K562 (cell line): ENCODE measurements at regions not wholly inside any gene's neighbourhood (a gene's known extent, or its start where the extent isn't known, plus 50 kb on each side); places are given as distances from the start of the nearest gene placed in this dataset.

Experiments used
- ARID4B ChIP-seq: sonication (generic); formaldehyde crosslinking; IDR thresholded peaks from 2 replicates; pipeline ENCODE4 v1.8.0; 2022; ENCODE audit warnings: mild to moderate bottlenecking, missing genetic modification reagents
- ATF7 ChIP-seq: fragments of 450-650 bp; IDR thresholded peaks from 2 replicates; pipeline ENCODE4 v1.7.1; 2014; ENCODE audit warnings: mild to moderate bottlenecking, moderate library complexity
- CBX3 ChIP-seq, 2 experiments: IDR thresholded peaks; 1 replicate in 1 of 2; 2 replicates in 1 of 2; pipeline ENCODE4 v1.6.1; 2012; ENCODE audit warnings: inconsistent platforms in 2 of 2, low read length in 2 of 2, borderline replicate concordance in 1 of 2, control low read depth in 1 of 2
- FOXM1 ChIP-seq, 2 experiments: fragments of 450-650 bp in 1 of 2; sonication (generic) in 1 of 2; formaldehyde crosslinking in 1 of 2; IDR thresholded peaks; 2 replicates each; pipeline versions ENCODE4 v1.6.1 to v1.9.0; 2017 to 2022; ENCODE audit warnings: low read depth in 2 of 2, mild to moderate bottlenecking in 2 of 2, missing genetic modification reagents in 1 of 2, moderate library complexity in 1 of 2
- FUS ChIP-seq: fragments of 200-400 bp; formaldehyde crosslinking; optimal IDR thresholded peaks from 2 replicates; pipeline ENCODE3; 2017; ENCODE audit warnings: low read depth, low read length
- HOXB6 ChIP-seq: fragments of 250-450 bp; sonication (Bioruptor Pico); IDR thresholded peaks from 2 replicates; pipeline ENCODE4 v1.5.1; 2022; ENCODE audit warnings: mild to moderate bottlenecking, borderline replicate concordance
- HSF4 ChIP-seq: fragments of 250-450 bp; sonication (Bioruptor Pico); IDR thresholded peaks from 2 replicates; pipeline ENCODE4 v2.1.2; 2022; ENCODE audit warnings: mild to moderate bottlenecking, moderate library complexity, borderline replicate concordance
- KLF16 ChIP-seq: IDR thresholded peaks from 2 replicates; pipeline ENCODE4 v1.6.1; 2016; ENCODE audit warnings: antibody characterized with exemption
- MYNN ChIP-seq, 2 experiments: sonication (generic); formaldehyde crosslinking in 1 of 2; IDR thresholded peaks; 2 replicates each; pipeline versions ENCODE4 v1.5.0 to v1.6.1; 2016 to 2020; ENCODE audit warnings: antibody characterized with exemption in 1 of 2, missing genetic modification reagents in 1 of 2
- NRF1 ChIP-seq, 2 experiments: fragments of 450-650 bp; IDR thresholded peaks in 1 of 2; conservative IDR thresholded peaks in 1 of 2; 2 replicates each; pipeline ENCODE4 v1.6.1; 2014; ENCODE audit warnings: mild to moderate bottlenecking in 2 of 2
- SRSF3 ChIP-seq: fragments of 200-400 bp; formaldehyde crosslinking; IDR thresholded peaks from 2 replicates; pipeline ENCODE4 v1.6.1; 2016; ENCODE audit warnings: mild to moderate bottlenecking, low read length, moderate library complexity; ENCODE audit not compliant: insufficient read depth
- TF ChIP-seq, protein P1 (sequence below): sonication (generic); formaldehyde crosslinking; IDR thresholded peaks from 2 replicates; pipeline ENCODE4 v1.8.1; 2023; ENCODE audit warnings: mild to moderate bottlenecking, missing genetic modification reagents
- TF ChIP-seq, protein P2 (sequence below): fragments of 250-450 bp; sonication (Bioruptor Pico); IDR thresholded peaks from 2 replicates; pipeline ENCODE4 v1.4.0; 2020; ENCODE audit warnings: mild to moderate bottlenecking

DNA sequence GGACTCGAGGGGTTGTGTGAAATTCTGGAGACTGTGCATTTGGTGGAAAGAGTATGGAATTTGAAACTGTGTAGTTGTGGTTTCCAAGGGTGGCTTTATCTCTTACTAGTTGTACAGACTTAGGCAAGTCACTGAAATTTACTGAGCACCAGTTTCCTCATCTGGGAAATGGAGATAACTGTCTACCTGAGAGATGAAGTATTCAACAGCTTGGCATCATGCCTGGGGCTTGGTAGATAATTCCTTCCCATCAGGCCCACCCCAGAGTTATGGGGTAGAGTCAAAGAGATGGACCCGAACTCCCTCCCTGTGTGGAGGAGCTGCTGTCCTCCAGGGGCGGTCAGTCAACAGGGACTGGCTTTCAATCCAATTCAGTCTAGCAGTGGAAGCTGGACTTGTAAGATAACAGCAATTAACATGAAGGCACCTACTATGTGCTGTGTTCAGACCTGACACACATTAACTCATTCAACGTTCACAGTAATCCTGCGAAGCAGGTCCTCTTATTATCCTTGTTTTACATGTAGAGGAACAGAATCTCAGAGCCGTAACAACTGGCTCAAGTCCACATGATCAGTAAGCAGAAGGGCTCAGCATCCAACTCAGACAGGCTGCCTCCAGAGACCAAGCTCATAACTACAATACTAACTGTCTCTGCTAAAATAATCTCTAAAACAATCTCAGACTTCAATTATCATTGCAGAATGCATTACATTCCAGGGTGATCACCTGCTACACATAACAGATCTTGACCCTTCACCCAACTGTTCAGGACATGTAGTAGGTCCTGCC is 432.1 kb downstream of the LPIN1 start (continued):
- TF ChIP-seq, protein P1, sequence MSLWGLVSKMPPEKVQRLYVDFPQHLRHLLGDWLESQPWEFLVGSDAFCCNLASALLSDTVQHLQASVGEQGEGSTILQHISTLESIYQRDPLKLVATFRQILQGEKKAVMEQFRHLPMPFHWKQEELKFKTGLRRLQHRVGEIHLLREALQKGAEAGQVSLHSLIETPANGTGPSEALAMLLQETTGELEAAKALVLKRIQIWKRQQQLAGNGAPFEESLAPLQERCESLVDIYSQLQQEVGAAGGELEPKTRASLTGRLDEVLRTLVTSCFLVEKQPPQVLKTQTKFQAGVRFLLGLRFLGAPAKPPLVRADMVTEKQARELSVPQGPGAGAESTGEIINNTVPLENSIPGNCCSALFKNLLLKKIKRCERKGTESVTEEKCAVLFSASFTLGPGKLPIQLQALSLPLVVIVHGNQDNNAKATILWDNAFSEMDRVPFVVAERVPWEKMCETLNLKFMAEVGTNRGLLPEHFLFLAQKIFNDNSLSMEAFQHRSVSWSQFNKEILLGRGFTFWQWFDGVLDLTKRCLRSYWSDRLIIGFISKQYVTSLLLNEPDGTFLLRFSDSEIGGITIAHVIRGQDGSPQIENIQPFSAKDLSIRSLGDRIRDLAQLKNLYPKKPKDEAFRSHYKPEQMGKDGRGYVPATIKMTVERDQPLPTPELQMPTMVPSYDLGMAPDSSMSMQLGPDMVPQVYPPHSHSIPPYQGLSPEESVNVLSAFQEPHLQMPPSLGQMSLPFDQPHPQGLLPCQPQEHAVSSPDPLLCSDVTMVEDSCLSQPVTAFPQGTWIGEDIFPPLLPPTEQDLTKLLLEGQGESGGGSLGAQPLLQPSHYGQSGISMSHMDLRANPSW (CRISPR knock-in tag) = no peak
- no peak for TF ChIP-seq ARID4B (CRISPR knock-in tag)
- no peak for TF ChIP-seq HSF4 (CRISPR knock-in tag)
- peak in 1 of 2 experiments; percentile 45; a peak in 1 of 3 replicates for TF ChIP-seq CBX3 (IDR thresholded peaks at IDR 0.05; ENCODE audit: borderline replicate concordance in 1 of 2, low read length in 2 of 2)
- no peak for TF ChIP-seq MYNN (IDR thresholded peaks at IDR 0.05)
- TF ChIP-seq MYNN (CRISPR knock-in tag; IDR thresholded peaks at IDR 0.05) = no peak
- TF ChIP-seq FUS = no peak
- TF ChIP-seq HOXB6 (CRISPR knock-in tag) = no peak
- TF ChIP-seq FOXM1 (IDR thresholded peaks at IDR 0.05; ENCODE audit: low read depth) = peak; percentile 58
- no peak for TF ChIP-seq FOXM1 (CRISPR knock-in tag; IDR thresholded peaks at IDR 0.05; ENCODE audit: low read depth)
- TF ChIP-seq ATF7 = peak; percentile 69; the same call in 1 of the 2 replicates
- TF ChIP-seq NRF1 (conservative IDR thresholded peaks at IDR 0.05 in 1 of 2, IDR thresholded peaks at IDR 0.05 in 1 of 2) = no peak
- TF ChIP-seq SRSF3 = no peak
- peak; percentile 55 for TF ChIP-seq KLF16
- TF ChIP-seq, protein P2, sequence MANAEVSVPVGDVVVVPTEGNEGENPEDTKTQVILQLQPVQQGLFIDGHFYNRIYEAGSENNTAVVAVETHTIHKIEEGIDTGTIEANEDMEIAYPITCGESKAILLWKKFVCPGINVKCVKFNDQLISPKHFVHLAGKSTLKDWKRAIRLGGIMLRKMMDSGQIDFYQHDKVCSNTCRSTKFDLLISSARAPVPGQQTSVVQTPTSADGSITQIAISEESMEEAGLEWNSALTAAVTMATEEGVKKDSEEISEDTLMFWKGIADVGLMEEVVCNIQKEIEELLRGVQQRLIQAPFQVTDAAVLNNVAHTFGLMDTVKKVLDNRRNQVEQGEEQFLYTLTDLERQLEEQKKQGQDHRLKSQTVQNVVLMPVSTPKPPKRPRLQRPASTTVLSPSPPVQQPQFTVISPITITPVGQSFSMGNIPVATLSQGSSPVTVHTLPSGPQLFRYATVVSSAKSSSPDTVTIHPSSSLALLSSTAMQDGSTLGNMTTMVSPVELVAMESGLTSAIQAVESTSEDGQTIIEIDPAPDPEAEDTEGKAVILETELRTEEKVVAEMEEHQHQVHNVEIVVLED (CRISPR knock-in tag) = no peak
